Activated CD4-positive, alpha-beta T cell treated with anti-CD3 and anti-CD28 coated beads, Interleukin-2, amount 50 U/mL, for 48 hours (primary cell): ENCODE measurements at regions not wholly inside any gene's neighbourhood (a gene's known extent, or its start where the extent isn't known, plus 50 kb on each side); places are given as distances from the start of the nearest gene placed in this dataset.
A peak's percentile ranks its signal among the peaks of the same experiment; 100 is the strongest.

Experiments used
- DNase-seq, 2 experiments: peaks; one replicate each; pipeline ENCODE4 v3.0.0-alpha.2; 2020

GRCh38 chr16:73737637-73738036 lies 559.0 kb upstream of the PSMD7 start:
- DNase-seq: no peak

GRCh38 chr16:73735954-73736353 lies 560.7 kb upstream of the PSMD7 start:
- no peak for DNase-seq

GRCh38 chr16:73735018-73735417 lies 561.6 kb upstream of the PSMD7 start:
- DNase-seq: no peak

- DNase-seq: no peak
Observed at GRCh38 chr16:73732681-73733080, 563.9 kb upstream of the PSMD7 start.

DNA sequence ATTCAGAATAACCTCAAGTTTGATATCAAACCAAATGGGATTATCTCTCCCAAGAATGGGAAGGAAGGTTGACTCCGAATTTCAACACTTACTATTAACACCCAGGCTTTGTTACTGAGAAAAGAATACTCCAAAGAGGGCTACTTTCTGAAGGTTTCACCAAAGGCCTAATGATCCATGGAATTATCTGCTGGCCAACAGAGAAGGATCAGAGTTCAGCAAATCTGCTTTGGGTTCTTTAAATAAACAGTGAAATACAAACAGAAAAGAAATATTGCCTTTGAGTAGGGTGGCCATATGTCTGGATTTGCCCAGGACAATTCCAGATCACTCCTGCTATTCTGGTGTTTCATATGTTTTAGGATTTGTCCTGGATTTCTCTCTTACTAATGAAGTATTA lies 564.5 kb upstream of the PSMD7 start:
- DNase-seq: no peak

DNA sequence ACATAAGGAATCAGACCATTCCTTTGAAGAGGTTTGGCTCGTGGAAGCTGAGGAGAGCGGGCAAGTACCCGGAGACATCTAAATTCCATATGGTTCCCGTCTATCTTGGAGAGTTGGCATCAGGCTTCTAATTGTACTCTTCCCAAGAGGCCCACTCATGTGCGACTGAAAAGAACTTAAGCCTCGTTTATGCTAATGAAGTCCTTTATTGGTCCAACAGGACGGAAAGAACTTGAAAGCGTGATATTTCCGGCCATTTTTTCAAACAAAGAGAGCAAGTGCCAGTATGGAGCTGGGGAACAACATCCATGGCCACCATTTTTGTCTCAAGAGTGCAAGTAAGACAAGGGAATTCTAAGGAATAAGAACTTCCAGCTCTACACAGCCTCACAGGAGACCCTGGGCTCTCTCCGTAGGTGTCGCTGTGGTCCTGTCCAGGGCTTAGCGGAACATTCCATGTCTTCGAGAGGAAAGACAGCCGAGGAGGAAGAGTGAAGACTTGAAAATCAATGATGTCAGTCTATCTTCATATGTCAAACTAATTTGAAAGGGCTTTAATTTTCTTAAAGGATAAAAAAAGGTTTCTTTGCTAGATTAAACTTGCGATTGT lies 566.0 kb upstream of the PSMD7 start:
- no peak for DNase-seq

DNA sequence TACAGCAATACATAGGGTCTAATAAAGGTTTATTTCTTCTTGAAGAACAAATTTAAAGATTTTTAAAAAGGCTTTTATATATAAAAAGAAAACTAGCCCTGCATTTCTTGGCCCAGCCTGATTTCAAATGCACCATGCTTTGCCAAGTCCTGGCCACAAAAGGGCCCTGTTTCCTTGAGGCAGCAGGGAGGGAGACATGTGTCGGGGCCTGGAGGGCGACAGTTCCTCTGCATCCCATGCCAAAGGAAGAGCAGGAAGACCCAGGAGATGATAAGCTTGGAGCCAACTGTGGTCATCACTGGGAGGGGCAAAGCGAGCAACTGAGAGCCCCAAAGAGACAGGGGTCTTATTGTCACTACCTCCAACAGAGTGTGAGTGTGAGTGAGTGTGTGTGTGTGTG lies 571.5 kb upstream of the PSMD7 start:
- no peak for DNase-seq

DNA sequence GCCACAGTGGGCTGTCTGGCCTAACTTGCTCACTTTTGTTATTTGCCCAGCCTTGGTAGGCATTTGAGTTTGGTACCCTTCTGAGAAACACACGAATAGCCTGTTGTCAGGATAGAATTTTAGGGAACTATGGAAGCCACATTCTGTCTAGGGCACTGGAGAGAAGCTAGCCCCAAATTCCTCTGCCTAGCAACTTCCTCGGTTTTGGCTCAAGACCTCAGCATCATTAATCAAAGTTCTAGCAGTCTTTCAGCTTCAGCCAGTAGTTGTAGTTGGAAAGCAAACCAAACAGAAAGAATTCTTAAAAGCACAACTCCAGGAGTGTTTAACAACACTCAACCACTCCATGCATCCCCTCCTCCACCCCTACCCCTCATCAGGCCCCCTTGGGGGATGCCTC lies 572.1 kb upstream of the PSMD7 start:
- DNase-seq: no peak

- DNase-seq: no peak
Observed at GRCh38 chr16:73717266-73717974, 579.2 kb upstream of the PSMD7 start.

DNA sequence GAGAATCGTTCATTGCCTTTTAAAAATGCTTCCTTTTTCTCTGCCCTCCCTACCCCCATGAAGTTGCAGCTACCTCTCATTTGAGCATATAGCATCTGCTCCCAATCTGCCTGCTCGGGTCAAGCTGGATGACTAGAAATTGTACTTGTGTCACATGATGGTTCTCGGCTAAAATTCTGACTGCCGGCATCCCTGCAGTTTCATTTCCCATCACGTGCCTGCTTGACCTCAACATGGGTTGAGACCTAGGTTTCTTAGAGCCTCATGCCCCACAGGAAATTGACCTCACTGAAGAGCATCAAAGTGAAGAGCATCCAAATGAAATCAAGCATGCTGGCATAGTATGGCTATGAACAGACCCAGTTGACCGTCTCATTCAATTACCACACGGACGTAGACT lies 581.6 kb upstream of the PSMD7 start:
- DNase-seq: no peak

GRCh38 chr16:73713778-73714495 lies 582.7 kb upstream of the PSMD7 start:
- peak in 1 of 2 experiments; percentile 1 for DNase-seq

- no peak for DNase-seq
Observed at GRCh38 chr16:73713251-73713650, 583.4 kb upstream of the PSMD7 start.

GRCh38 chr16:73711406-73712080 lies 585.1 kb upstream of the PSMD7 start:
- no peak for DNase-seq

GRCh38 chr16:73710526-73710925 lies 586.1 kb upstream of the PSMD7 start:
- no peak for DNase-seq

GRCh38 chr16:73707863-73708262 lies 588.8 kb upstream of the PSMD7 start:
- DNase-seq: no peak

DNA sequence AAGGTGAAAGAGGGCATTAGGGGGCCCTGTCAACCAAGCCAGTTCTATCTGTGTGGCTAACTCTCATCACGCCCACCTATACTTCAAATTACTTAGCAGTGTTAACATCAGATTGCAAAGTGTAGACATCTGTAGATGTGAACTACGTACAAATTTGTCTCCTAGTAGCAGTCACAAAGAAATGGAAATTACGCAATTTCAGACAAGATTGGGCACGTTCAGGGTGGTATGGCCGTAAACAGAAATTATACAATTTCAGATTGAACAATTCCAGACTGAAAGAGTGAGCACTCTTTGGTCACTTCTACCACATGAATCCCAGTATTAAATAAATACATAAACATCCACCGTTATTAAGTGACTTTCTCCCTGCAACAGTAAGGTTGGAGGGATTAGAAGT lies 592.7 kb upstream of the PSMD7 start:
- DNase-seq: no peak

DNA sequence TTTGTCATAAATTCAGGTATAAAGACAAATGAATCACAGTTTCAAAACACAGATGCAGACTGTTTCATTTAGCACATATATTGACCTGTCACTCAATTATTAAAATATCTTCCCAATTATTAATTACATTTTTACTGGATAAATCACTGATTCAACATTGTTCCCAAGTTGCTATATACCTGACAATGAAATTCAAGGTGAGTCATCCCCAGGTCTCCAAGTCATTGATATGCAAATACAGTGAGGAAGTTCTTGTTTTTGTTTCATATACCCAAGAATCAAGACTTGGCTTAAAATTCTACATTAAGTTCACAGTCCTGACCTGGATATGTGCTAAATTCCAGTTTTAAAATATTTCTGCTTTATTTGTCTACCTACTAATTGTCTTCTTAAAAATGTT lies 599.3 kb upstream of the PSMD7 start:
- no peak for DNase-seq

- DNase-seq: no peak
Observed at GRCh38 chr16:73692861-73693260, 603.8 kb upstream of the PSMD7 start.

GRCh38 chr16:73683804-73684203 lies 612.8 kb upstream of the PSMD7 start:
- no peak for DNase-seq

DNA sequence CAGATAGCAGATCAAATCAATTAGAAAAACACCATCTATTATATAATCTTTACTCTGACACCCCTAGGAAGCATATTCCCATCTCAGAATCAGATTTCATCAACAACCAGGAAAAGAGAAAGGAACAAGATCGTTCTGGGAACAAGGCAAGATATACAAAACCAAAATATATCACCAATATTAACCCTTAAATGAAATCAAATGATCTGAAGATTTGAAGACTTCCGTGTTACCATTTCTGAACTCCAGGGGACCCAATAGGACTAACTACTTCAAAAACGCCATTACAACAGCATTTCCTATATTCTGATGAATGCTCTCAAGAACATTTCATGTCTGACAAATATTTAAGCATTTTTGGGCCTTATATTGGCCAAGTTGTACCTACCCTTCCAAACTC lies 624.2 kb upstream of the ZFHX3 start:
- no peak for DNase-seq

- DNase-seq: no peak
Observed at GRCh38 chr16:73670836-73671820, 623.2 kb upstream of the ZFHX3 start.

DNA sequence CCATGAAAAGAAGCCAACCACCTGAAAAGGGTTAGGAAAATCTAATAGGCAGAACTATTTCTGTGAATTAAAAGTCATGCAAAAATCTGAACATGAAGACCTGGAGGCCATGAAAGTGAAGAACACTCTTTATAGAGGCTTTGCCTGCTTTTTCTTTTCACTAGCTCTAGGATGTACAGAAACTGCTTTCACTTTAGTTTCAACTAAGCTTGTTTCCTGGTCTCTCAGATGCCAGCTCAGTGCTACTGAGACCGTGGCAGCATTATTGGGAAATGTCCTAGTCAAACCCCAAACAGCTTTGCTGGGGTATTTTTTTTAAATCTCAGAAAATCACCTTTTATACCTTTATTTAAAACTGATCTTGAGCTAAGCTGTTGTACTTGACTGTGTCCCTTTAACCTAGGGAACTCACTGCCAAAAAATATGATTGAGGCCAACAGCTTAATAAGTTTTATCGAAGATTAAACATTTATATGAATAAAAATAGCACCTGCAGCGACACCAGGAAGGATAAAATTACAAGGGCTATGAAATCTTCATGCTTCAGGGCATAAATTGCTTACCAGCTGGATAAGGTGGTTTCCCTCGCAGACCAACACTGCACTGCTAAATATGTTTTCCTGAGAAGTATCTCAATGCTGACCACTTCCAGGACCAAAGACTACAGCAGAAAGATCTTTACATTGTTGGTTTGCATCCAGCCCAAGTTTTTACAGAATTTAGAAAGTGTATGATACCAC lies 621.8 kb upstream of the ZFHX3 start:
- DNase-seq: no peak
